Activated CD4-positive, alpha-beta T cell treated with anti-CD3 and anti-CD28 coated beads, Interleukin-2, amount 50 U/mL, for 16 hours (primary cell): ENCODE measurements at regions not wholly inside any gene's neighbourhood (a gene's known extent, or its start where the extent isn't known, plus 50 kb on each side); places are given as distances from the start of the nearest gene placed in this dataset.

Experiments used
- DNase-seq: peaks from one replicate; pipeline ENCODE4 v3.0.0-alpha.2; 2020

- no peak for DNase-seq
These were observed 57.2 kb upstream of the CNR1 start for GRCh38 chr6:88223298-88223697.

GRCh38 chr6:88220493-88220892 is 54.3 kb upstream of the CNR1 start:
- no peak for DNase-seq

GRCh38 chr6:88216182-88216581 is 50.0 kb upstream of the CNR1 start:
- no peak for DNase-seq
